GM12878 (cell line): ENCODE measurements at regions not wholly inside any gene's neighbourhood (a gene's known extent, or its start where the extent isn't known, plus 50 kb on each side); places are given as distances from the start of the nearest gene placed in this dataset.

Source experiments
- ATAC-seq: fragments of 200-7000 bp; cut with Tn5 transposase; 3 replicates; pipeline ENCODE4 v1.9.1; 2020; ENCODE audit warnings: mild to moderate bottlenecking, moderate library complexity
- BruUV-seq: library from RNA; stranded (reverse); fragments of 400-500 nt; replicated peaks from 2 replicates; lab custom pipeline; 2021; lab: Mats Ljungman, UMichigan
- CTCF ChIA-PET: fragments of 300-600 bp; sonication (Branson Sonifier 250); formaldehyde crosslinking; extraction: SDS; loops from one replicate; lab custom pipeline; 2021; ENCODE audit warnings: inconsistent platforms; lab: Yijun Ruan, JAX
- POLR2A ChIA-PET: fragments of 350-600 bp; formaldehyde crosslinking; extraction: SDS; loops from one replicate; lab custom pipeline; 2021; ENCODE audit warnings: inconsistent platforms; lab: Charles Lee
- RAD21 ChIA-PET: fragments of 300-600 bp; sonication (Branson Sonifier 250); formaldehyde crosslinking; loops from one replicate; lab custom pipeline; 2023; ENCODE audit warnings: antibody characterized with exemption; ENCODE audit not compliant: unreplicated experiment; lab: Charles Lee
- SMC1A ChIA-PET: fragments of 300-600 bp; sonication (Branson Sonifier 250); formaldehyde crosslinking; loops from one replicate; lab custom pipeline; 2023; ENCODE audit not compliant: unreplicated experiment, uncharacterized antibody; lab: Charles Lee
- DNase-seq: peaks from one replicate; pipeline ENCODE4 v3.0.0-alpha.2; 2011; ENCODE audit warnings: low read depth, low spot score
- FAIRE-seq: peaks from 3 replicates; lab custom pipeline; 2011; peaks lifted over from hg19 to GRCh38; lab: Jason Lieb, UNC
- H2AFZ ChIP-seq: 2 replicates; pipeline ENCODE4 v1.6.0; 2011; ENCODE audit warnings: low read depth, low read length, control low read depth; ENCODE audit not compliant: control insufficient read depth
- H3K27ac ChIP-seq: 2 replicates; pipeline ENCODE4 v1.5.1; 2011; ENCODE audit warnings: control low read depth; ENCODE audit not compliant: control insufficient read depth, insufficient read depth
- H3K27me3 ChIP-seq, 2 experiments: replicated peaks in 1 of 2; 2 replicates each; pipeline versions ENCODE4 v1.6.0 to v1.6.1; 2011; ENCODE audit warnings: low read length in 1 of 2; ENCODE audit not compliant: control insufficient read depth in 2 of 2, insufficient read depth in 2 of 2
- H3K36me3 ChIP-seq, 2 experiments: 2 replicates each; pipeline ENCODE4 v1.5.1; 2011; ENCODE audit warnings: low read length in 1 of 2; ENCODE audit not compliant: control insufficient read depth in 2 of 2, insufficient read depth in 2 of 2
- H3K4me1 ChIP-seq: 2 replicates; pipeline ENCODE4 v1.6.1; 2011; ENCODE audit warnings: mild to moderate bottlenecking, low read length, moderate library complexity, mixed read lengths; ENCODE audit not compliant: control insufficient read depth, insufficient read depth
- H3K4me2 ChIP-seq: 2 replicates; pipeline ENCODE4 v1.6.0; 2011; ENCODE audit warnings: control low read depth; ENCODE audit not compliant: control insufficient read depth, insufficient read depth
- H3K4me3 ChIP-seq: fragments of 200-600 bp; sonication (generic); 2 replicates; pipeline ENCODE4 v1.5.1; 2016
- H3K79me2 ChIP-seq: 2 replicates; pipeline ENCODE4 v1.6.0; 2011; ENCODE audit warnings: low read length; ENCODE audit not compliant: control insufficient read depth, insufficient read depth
- H3K9ac ChIP-seq: 2 replicates; pipeline ENCODE4 v1.8.0; 2011; ENCODE audit warnings: low read length, control low read depth, mixed read lengths; ENCODE audit not compliant: control insufficient read depth, insufficient read depth
- H3K9me3 ChIP-seq: replicated peaks from 3 replicates; pipeline ENCODE4 v1.5.1; 2011; ENCODE audit warnings: mild to moderate bottlenecking, low read length; ENCODE audit not compliant: control insufficient read depth, insufficient read depth
- H4K20me1 ChIP-seq: 2 replicates; pipeline ENCODE4 v1.6.0; 2011; ENCODE audit not compliant: control insufficient read depth, insufficient read depth
- BRCA1 ChIP-seq: IDR thresholded peaks from 2 replicates; pipeline ENCODE4 v1.6.1; 2011; ENCODE audit warnings: low read depth, low read length, improper control_type of control experiment
- CBX5 ChIP-seq: sonication (generic); IDR thresholded peaks from 2 replicates; pipeline ENCODE4 v1.6.1; 2016; ENCODE audit warnings: low read depth, moderate library complexity, mild to moderate bottlenecking, inconsistent platforms
- NFYA ChIP-seq: IDR thresholded peaks from 2 replicates; pipeline ENCODE4 v1.6.1; 2011; ENCODE audit warnings: low read depth, mild to moderate bottlenecking, low read length, improper control_type of control experiment, borderline replicate concordance
- RCOR1 ChIP-seq: conservative IDR thresholded peaks from 2 replicates; pipeline ENCODE4 v1.6.1; 2012; ENCODE audit warnings: low read depth, low read length, improper control_type of control experiment
- RUNX3 ChIP-seq: IDR thresholded peaks from 2 replicates; pipeline ENCODE4 v1.6.1; 2012; ENCODE audit warnings: low read length, inconsistent platforms
- SRF ChIP-seq, 2 experiments: IDR thresholded peaks; 2 replicates each; pipeline ENCODE4 v1.6.1; 2011; ENCODE audit warnings: low read depth in 2 of 2, low read length in 2 of 2, mild to moderate bottlenecking in 1 of 2, moderate library complexity in 1 of 2
- WGBS: methylation state at CpG from one replicate; pipeline ENCODE4 v1.1.6; 2016; ENCODE audit warnings: low lambda C conversion rate; ENCODE audit not compliant: insufficient replicate concordance, insufficient coverage; ENCODE audit errors: missing lambda C conversion rate; 5-methylcytosine and 5-hydroxymethylcytosine counted together
- in situ Hi-C: fragments of 300-500 bp; cut with MboI; formaldehyde crosslinking; loops from 9 replicates; pipeline ENCODE4 v1.14.3; 2018; ENCODE audit warnings: mixed read lengths
- intact Hi-C: fragments of 100-400 bp; cut with micrococcal nuclease; formaldehyde crosslinking; loops from one replicate; pipeline ENCODE4 v1.14.2; 2022; ENCODE audit not compliant: unreplicated experiment
- TF ChIP-seq, protein P1 (sequence below): fragments of 450-650 bp; IDR thresholded peaks from 2 replicates; pipeline ENCODE4 v1.6.1; 2017; ENCODE audit warnings: mild to moderate bottlenecking, moderate library complexity
- TF ChIP-seq, protein P2 (sequence below): fragments of 450-650 bp; IDR thresholded peaks from 2 replicates; pipeline ENCODE4 v1.6.1; 2017; ENCODE audit warnings: borderline replicate concordance
- TF ChIP-seq, protein P3 (sequence below): IDR thresholded peaks from 2 replicates; pipeline ENCODE4 v1.6.1; 2011; ENCODE audit warnings: borderline replicate concordance, low read depth, mild to moderate bottlenecking, moderate library complexity, low read length; ENCODE audit not compliant: insufficient read depth, poor library complexity, severe bottlenecking

DNA sequence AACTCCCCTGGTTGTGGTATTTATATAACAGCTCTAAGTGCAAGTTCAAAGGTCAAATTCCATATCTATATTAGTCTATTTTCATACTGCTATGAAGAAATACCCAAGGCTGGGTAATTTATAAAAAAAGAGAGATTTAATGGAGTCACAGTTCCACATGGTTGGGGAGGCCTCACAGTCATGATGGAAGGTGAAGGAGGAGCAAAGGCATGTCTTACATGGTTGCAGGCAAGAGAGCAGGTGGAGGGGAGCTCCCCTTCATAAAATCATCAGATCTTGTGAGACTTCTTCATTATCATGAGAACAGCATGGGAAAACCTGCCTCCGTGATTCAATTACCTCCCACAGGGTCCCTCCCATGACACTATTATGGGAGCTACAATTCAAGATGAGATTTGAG lies 179.6 kb upstream of the FBXO11 start:
- in situ Hi-C loops, result no loop called here
- no peak overlapping the region for H3K4me2 ChIP-seq
- no peak overlapping the region for H2AFZ ChIP-seq
- H3K4me3 ChIP-seq, result no peak overlapping the region
- no peaks in the 10 kb centered on the region for H4K20me1 ChIP-seq
- no peaks in the 10 kb centered on the region for H3K36me3 ChIP-seq
- TF ChIP-seq BRCA1 (no peak), RUNX3 (no peak), CBX5 (no peak), SRF (IDR thresholded peaks at IDR 0.05; ENCODE audit: low read depth in 2 of 2, low read length in 2 of 2) (no peak), RCOR1 (no peak), NFYA (no peak)
- TF ChIP-seq, protein P1, sequence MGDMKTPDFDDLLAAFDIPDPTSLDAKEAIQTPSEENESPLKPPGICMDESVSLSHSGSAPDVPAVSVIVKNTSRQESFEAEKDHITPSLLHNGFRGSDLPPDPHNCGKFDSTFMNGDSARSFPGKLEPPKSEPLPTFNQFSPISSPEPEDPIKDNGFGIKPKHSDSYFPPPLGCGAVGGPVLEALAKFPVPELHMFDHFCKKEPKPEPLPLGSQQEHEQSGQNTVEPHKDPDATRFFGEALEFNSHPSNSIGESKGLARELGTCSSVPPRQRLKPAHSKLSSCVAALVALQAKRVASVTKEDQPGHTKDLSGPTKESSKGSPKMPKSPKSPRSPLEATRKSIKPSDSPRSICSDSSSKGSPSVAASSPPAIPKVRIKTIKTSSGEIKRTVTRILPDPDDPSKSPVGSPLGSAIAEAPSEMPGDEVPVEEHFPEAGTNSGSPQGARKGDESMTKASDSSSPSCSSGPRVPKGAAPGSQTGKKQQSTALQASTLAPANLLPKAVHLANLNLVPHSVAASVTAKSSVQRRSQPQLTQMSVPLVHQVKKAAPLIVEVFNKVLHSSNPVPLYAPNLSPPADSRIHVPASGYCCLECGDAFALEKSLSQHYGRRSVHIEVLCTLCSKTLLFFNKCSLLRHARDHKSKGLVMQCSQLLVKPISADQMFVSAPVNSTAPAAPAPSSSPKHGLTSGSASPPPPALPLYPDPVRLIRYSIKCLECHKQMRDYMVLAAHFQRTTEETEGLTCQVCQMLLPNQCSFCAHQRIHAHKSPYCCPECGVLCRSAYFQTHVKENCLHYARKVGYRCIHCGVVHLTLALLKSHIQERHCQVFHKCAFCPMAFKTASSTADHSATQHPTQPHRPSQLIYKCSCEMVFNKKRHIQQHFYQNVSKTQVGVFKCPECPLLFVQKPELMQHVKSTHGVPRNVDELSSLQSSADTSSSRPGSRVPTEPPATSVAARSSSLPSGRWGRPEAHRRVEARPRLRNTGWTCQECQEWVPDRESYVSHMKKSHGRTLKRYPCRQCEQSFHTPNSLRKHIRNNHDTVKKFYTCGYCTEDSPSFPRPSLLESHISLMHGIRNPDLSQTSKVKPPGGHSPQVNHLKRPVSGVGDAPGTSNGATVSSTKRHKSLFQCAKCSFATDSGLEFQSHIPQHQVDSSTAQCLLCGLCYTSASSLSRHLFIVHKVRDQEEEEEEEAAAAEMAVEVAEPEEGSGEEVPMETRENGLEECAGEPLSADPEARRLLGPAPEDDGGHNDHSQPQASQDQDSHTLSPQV, result no peak
- TF ChIP-seq, protein P2, sequence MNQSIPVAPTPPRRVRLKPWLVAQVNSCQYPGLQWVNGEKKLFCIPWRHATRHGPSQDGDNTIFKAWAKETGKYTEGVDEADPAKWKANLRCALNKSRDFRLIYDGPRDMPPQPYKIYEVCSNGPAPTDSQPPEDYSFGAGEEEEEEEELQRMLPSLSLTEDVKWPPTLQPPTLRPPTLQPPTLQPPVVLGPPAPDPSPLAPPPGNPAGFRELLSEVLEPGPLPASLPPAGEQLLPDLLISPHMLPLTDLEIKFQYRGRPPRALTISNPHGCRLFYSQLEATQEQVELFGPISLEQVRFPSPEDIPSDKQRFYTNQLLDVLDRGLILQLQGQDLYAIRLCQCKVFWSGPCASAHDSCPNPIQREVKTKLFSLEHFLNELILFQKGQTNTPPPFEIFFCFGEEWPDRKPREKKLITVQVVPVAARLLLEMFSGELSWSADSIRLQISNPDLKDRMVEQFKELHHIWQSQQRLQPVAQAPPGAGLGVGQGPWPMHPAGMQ, result no peak
- TF ChIP-seq, protein P3, sequence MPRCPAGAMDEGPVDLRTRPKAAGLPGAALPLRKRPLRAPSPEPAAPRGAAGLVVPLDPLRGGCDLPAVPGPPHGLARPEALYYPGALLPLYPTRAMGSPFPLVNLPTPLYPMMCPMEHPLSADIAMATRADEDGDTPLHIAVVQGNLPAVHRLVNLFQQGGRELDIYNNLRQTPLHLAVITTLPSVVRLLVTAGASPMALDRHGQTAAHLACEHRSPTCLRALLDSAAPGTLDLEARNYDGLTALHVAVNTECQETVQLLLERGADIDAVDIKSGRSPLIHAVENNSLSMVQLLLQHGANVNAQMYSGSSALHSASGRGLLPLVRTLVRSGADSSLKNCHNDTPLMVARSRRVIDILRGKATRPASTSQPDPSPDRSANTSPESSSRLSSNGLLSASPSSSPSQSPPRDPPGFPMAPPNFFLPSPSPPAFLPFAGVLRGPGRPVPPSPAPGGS, result no peak
- H3K9me3 ChIP-seq, result no peaks in the 10 kb centered on the region
- no TSS peak for BruUV-seq
- CTCF ChIA-PET, result interaction anchor here (0.7 to 1.0 kb wide), 2 partner anchors 8 to 228 kb away, joined by 3 read pairs; no protein-coding TSS in a partner anchor
- intact Hi-C loops, result no loop called here
- no peak overlapping the region for H3K27ac ChIP-seq
- WGBS, result 0% methylated on average over 1 of the region's 1 CpG
- H3K9ac ChIP-seq, result no peak overlapping the region
- POLR2A ChIA-PET, result interaction anchor here (0.5 kb wide), 1 partner anchor 187 kb away, joined by 3 read pairs; no protein-coding TSS in a partner anchor
- no peak for FAIRE-seq
- no peak for DNase-seq
- H3K79me2 ChIP-seq, result no peaks in the 10 kb centered on the region
- RAD21 ChIA-PET, result no interaction called here
- SMC1A ChIA-PET, result no interaction called here
- ATAC-seq, result no peak
- no peaks in the 10 kb centered on the region for H3K4me1 ChIP-seq
- no peaks in the 10 kb centered on the region; a peak in 1 of 4 replicates for H3K27me3 ChIP-seq
